ENCODE measurements at regions not wholly inside any gene's neighbourhood (a gene's known extent, or its start where the extent isn't known, plus 50 kb on each side); places are given as distances from the start of the nearest gene placed in this dataset.

- Mint-ChIP-seq H3K9me3 (peaks cover 9% of the 10 kb centered on the region), H3K27ac (no peak overlapping the region), H3K36me3 (no peaks in the 10 kb centered on the region), H3K4me3 (no peak overlapping the region), H3K4me1 (no peaks in the 10 kb centered on the region)
- no peak for DNase-seq (ENCODE audit: low spot score in 2 of 2)
- ATAC-seq = no peak
Observed at GRCh38 chr10:76759681-76760080, 877.9 kb downstream of the KCNMA1 start.

GRCh38 chr10:76743169-76743568 lies 894.4 kb downstream of the KCNMA1 start:
- Mint-ChIP-seq H3K27ac (no peak overlapping the region), H3K4me3 (no peak overlapping the region), H3K9me3 (no peaks in the 10 kb centered on the region), H3K4me1 (no peaks in the 10 kb centered on the region), H3K36me3 (no peaks in the 10 kb centered on the region)
- DNase-seq (ENCODE audit: low spot score in 2 of 2) (no peak), ATAC-seq (no peak)

GRCh38 chr10:76740514-76740913 lies 897.1 kb downstream of the KCNMA1 start:
- H3K9me3 Mint-ChIP-seq = no peaks in the 10 kb centered on the region
- no peak overlapping the region for H3K4me3 Mint-ChIP-seq
- H3K27ac Mint-ChIP-seq = no peak overlapping the region
- ATAC-seq (no peak), DNase-seq (ENCODE audit: low spot score in 2 of 2) (no peak)
- H3K4me1 Mint-ChIP-seq = peaks cover 8% of the 10 kb centered on the region
- no peaks in the 10 kb centered on the region for H3K36me3 Mint-ChIP-seq

- Mint-ChIP-seq H3K4me3 (no peak overlapping the region), H3K36me3 (no peaks in the 10 kb centered on the region), H3K4me1 (peaks cover 8% of the 10 kb centered on the region), H3K27ac (no peak overlapping the region), H3K9me3 (no peaks in the 10 kb centered on the region)
- ATAC-seq (no peak), DNase-seq (ENCODE audit: low spot score in 2 of 2) (no peak)
Observed at GRCh38 chr10:76738991-76739390, 898.6 kb downstream of the KCNMA1 start.

GRCh38 chr10:76736815-76737618 lies 900.6 kb downstream of the KCNMA1 start:
- ATAC-seq (peak; percentile 70), DNase-seq (ENCODE audit: low spot score in 2 of 2) (no peak)
- no peaks in the 10 kb centered on the region for H3K36me3 Mint-ChIP-seq
- H3K4me3 Mint-ChIP-seq = no peak overlapping the region
- H3K27ac Mint-ChIP-seq = no peak overlapping the region
- peaks cover 8% of the 10 kb centered on the region for H3K4me1 Mint-ChIP-seq
- H3K9me3 Mint-ChIP-seq = peaks cover 4% of the 10 kb centered on the region

GRCh38 chr10:76736392-76736791 lies 901.2 kb downstream of the KCNMA1 start:
- H3K4me1 Mint-ChIP-seq = peaks cover 8% of the 10 kb centered on the region
- ATAC-seq (peak; percentile 80), DNase-seq (ENCODE audit: low spot score in 2 of 2) (no peak)
- peaks cover 8% of the 10 kb centered on the region for H3K9me3 Mint-ChIP-seq
- H3K36me3 Mint-ChIP-seq = no peaks in the 10 kb centered on the region
- no peak overlapping the region for H3K4me3 Mint-ChIP-seq
- H3K27ac Mint-ChIP-seq = no peak overlapping the region

- Mint-ChIP-seq H3K36me3 (no peaks in the 10 kb centered on the region), H3K4me1 (peaks cover 8% of the 10 kb centered on the region), H3K4me3 (no peak overlapping the region), H3K27ac (no peak overlapping the region), H3K9me3 (peaks cover 10% of the 10 kb centered on the region)
- ATAC-seq = no peak
- DNase-seq (ENCODE audit: low spot score in 2 of 2) = no peak
Observed at GRCh38 chr10:76735866-76736265, 901.7 kb downstream of the KCNMA1 start.

- Mint-ChIP-seq H3K4me1 (peaks cover 8% of the 10 kb centered on the region), H3K9me3 (peaks cover 13% of the 10 kb centered on the region), H3K27ac (no peak overlapping the region), H3K4me3 (no peak overlapping the region), H3K36me3 (no peaks in the 10 kb centered on the region)
- DNase-seq (ENCODE audit: low spot score in 2 of 2) = no peak
- ATAC-seq = no peak
Observed at GRCh38 chr10:76733441-76733936, 904.1 kb downstream of the KCNMA1 start.

GRCh38 chr10:76732306-76732705 lies 905.3 kb downstream of the KCNMA1 start:
- H3K9me3 Mint-ChIP-seq = peaks cover 13% of the 10 kb centered on the region
- no peak overlapping the region for H3K27ac Mint-ChIP-seq
- ATAC-seq (no peak), DNase-seq (ENCODE audit: low spot score in 2 of 2) (no peak)
- peaks cover 8% of the 10 kb centered on the region for H3K4me1 Mint-ChIP-seq
- no peaks in the 10 kb centered on the region for H3K36me3 Mint-ChIP-seq
- no peak overlapping the region for H3K4me3 Mint-ChIP-seq

GRCh38 chr10:76729841-76730487 lies 907.6 kb downstream of the KCNMA1 start:
- DNase-seq (ENCODE audit: low spot score in 2 of 2) (no peak), ATAC-seq (no peak)
- Mint-ChIP-seq H3K36me3 (no peaks in the 10 kb centered on the region), H3K4me3 (no peak overlapping the region), H3K4me1 (no peaks in the 10 kb centered on the region), H3K9me3 (peaks cover 13% of the 10 kb centered on the region), H3K27ac (no peak overlapping the region)

- Mint-ChIP-seq H3K4me3 (no peak overlapping the region), H3K36me3 (no peaks in the 10 kb centered on the region), H3K27ac (no peak overlapping the region), H3K9me3 (peaks cover 13% of the 10 kb centered on the region), H3K4me1 (no peaks in the 10 kb centered on the region)
- DNase-seq (ENCODE audit: low spot score in 2 of 2) = no peak
- no peak for ATAC-seq
Observed at GRCh38 chr10:76729346-76729745, 908.3 kb downstream of the KCNMA1 start.

- no peak for DNase-seq (ENCODE audit: low spot score in 2 of 2)
- no peaks in the 10 kb centered on the region for H3K4me1 Mint-ChIP-seq
Observed at GRCh38 chr10:76727038-76727437, 910.6 kb downstream of the KCNMA1 start.

GRCh38 chr10:76723844-76724243 lies 913.8 kb downstream of the KCNMA1 start:
- no peak for DNase-seq (ENCODE audit: low spot score in 2 of 2)

More at GRCh38 chr10:76727038-76727437, 910.6 kb downstream of the KCNMA1 start:
- peaks cover 9% of the 10 kb centered on the region for H3K9me3 Mint-ChIP-seq
- H3K27ac Mint-ChIP-seq = no peak overlapping the region
- no peak for ATAC-seq
- H3K36me3 Mint-ChIP-seq = no peaks in the 10 kb centered on the region
- H3K4me3 Mint-ChIP-seq = no peak overlapping the region

GRCh38 chr10:76721891-76722505 lies 915.6 kb downstream of the KCNMA1 start:
- Mint-ChIP-seq H3K4me3 (no peak overlapping the region), H3K27ac (no peak overlapping the region), H3K4me1 (no peaks in the 10 kb centered on the region), H3K9me3 (peaks cover 3% of the 10 kb centered on the region), H3K36me3 (no peaks in the 10 kb centered on the region)
- ATAC-seq (no peak), DNase-seq (ENCODE audit: low spot score in 2 of 2) (no peak)

More at GRCh38 chr10:76723844-76724243, 913.8 kb downstream of the KCNMA1 start:
- Mint-ChIP-seq H3K36me3 (no peaks in the 10 kb centered on the region), H3K4me1 (no peaks in the 10 kb centered on the region), H3K4me3 (no peak overlapping the region), H3K9me3 (peaks cover 3% of the 10 kb centered on the region), H3K27ac (no peak overlapping the region)
- no peak for ATAC-seq

- DNase-seq (ENCODE audit: low spot score in 2 of 2) = no peak
- Mint-ChIP-seq H3K36me3 (no peaks in the 10 kb centered on the region), H3K9me3 (peaks cover 10% of the 10 kb centered on the region), H3K4me1 (no peaks in the 10 kb centered on the region), H3K4me3 (no peak overlapping the region), H3K27ac (no peak overlapping the region)
- ATAC-seq = no peak
Observed at GRCh38 chr10:76719006-76719405, 918.6 kb downstream of the KCNMA1 start.
